HG03060 (cell line): ENCODE measurements at regions not wholly inside any gene's neighbourhood (a gene's known extent, or its start where the extent isn't known, plus 50 kb on each side); places are given as distances from the start of the nearest gene placed in this dataset.
A peak's percentile ranks its signal among the peaks of the same experiment; 100 is the strongest.
"Not testable (repeated sequence)": the region's sequence is repeated elsewhere in the genome, so short reads cannot be mapped to it uniquely, and the experiment has no call there.

Source experiments
- ATAC-seq: cut with Tn5 transposase; IDR thresholded peaks from one replicate; pipeline ENCODE4 v1.9.1; 2021; ENCODE audit warnings: low read depth, moderate number of reproducible peaks; ENCODE audit not compliant: unreplicated experiment

DNA sequence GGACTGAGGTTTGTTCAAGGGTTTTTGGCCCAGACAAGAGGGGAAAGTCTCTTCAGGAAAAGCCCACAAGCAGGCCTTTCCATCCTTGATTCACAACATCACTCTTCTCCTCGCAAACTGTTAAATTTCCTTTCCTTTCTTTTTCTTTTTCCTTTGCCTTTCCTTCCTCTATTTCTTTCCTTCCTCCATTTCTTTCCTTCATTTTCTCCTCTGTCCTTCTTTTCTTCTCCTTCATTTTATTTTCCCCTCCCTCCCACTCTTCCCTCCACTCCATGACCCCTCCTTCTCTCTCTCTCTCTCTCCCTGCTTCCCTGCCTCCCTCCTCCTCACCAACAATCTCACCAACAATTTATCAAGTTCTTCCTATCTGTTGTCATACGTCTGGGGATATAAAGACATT lies 89.1 kb downstream of the FAM72B start:
- ATAC-seq = not testable (repeated sequence)

DNA sequence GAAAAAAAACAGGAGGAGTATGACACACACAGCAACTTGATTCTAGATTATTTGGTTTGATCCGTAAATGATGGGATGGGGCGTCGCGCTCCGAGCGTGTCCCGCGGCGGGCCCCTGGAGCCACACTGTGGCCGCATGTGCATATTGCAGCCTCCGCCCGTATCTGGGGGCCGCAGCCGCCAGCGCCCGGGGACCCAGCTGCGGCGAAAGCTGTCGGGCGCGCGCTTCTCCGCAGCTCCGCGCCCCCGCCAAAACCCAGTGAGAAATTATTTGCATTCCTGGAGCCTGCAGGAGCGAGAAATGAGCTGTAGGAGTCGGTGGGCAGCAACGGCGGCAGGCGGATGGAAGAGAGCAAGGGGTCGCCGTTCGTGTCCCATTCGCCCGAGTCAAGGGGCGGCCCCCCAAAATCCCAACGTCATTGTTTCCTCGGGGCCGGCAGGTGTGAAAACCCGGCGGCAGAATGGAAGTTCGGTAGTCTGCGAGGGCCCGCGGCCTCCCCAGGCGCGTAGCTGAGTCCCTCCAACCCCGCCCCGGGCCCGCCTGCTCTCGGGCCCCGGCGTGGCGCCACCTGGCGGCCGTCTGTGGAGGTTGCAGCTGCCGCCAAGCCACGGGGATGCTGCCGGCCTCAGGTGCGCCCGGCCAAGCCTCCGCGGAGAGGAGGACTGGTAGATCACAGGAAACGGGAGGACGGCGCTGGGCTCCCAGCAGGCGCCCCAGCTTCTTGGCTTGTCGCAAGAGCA lies 86.8 kb downstream of the FAM72B start:
- peak; percentile 72 for ATAC-seq

DNA sequence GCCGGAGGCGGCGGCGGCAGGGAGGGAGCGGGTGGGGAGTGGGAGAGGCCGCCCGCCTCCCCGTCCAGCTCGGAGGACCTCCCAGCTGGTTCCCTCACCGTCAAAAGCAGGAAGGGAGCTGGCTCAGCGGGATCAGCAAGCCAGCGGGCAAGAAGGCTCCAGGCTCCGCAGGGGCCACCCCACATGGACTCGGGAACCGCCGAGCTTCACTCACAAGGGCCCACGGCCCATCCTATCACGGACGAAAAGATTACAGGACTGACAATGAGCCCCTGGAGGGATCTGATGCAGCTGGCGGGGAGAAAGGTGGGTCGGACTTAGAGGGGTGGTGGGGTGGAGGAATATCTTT lies 86.3 kb downstream of the FAM72B start:
- not testable (repeated sequence) for ATAC-seq

DNA sequence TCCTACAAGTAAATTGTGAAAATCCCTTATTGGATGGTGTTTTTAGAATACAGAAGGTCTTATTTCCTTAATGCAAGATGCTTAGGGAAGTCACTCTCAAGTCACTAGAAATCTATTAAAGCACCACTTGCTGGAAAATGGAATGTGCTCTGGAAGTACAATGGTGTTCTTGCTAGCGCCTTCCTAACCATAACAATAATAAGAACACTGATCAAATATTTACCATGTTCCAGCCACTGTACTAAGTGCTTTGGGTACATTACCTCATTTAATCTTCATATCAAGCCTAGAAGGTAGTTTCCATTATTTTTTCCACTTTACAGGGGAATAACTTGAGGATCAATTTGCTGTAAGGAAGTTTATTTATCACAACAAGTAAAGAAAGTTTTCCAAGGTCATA lies 75.1 kb downstream of the FAM72B start:
- not testable (repeated sequence) for ATAC-seq

DNA sequence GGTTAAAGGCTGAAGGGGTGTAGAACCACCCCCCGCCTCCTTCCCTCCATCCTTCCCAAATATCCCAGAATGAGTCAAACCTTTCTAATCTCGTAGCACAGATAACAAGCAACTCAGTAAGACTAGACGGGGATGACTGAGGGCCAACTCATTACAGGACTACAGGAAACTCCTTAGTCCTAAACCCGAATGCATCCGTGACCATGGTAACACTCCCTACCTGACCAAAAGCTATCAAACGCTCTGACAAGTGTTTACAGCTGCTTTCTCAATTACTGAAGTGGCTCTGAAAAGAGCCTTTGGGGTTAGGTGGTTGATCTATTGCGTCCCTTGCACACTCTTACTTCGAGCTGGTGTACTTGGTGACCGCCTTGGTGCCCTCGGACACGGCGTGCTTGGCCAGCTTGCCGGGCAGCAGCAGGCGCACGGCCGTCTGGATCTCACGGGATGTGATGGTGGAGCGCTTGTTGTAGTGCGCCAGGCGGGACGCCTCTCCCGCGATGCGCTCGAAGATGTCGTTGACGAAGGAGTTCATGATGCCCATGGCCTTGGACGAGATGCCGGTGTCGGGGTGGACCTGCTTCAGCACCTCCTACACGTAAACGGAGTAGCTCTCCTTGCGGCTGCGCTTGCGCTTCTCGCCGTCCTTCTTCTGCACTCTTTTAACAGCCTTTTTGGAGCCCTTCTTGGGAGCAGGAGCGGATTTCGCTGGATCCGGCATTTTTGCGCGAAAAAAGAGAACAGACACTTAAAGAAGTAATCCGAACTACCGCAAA lies 67.4 kb downstream of the FAM72B start:
- not testable (repeated sequence) for ATAC-seq

DNA sequence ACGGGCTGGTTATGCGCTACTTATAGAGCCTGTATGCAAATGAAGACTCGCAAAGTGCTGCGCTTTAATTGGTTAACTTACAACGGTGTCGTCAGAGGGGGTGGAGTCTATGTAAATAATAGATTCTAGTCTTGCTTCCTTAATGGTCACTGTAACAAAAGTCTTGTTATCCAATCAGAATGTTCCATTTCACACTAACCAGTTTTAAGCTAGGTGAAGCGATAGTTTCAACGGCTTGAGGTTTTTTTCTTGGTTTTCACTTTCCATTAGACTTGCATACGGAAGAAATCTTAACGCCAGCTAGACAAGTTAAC lies 66.9 kb downstream of the FAM72B start:
- not testable (repeated sequence) for ATAC-seq

DNA sequence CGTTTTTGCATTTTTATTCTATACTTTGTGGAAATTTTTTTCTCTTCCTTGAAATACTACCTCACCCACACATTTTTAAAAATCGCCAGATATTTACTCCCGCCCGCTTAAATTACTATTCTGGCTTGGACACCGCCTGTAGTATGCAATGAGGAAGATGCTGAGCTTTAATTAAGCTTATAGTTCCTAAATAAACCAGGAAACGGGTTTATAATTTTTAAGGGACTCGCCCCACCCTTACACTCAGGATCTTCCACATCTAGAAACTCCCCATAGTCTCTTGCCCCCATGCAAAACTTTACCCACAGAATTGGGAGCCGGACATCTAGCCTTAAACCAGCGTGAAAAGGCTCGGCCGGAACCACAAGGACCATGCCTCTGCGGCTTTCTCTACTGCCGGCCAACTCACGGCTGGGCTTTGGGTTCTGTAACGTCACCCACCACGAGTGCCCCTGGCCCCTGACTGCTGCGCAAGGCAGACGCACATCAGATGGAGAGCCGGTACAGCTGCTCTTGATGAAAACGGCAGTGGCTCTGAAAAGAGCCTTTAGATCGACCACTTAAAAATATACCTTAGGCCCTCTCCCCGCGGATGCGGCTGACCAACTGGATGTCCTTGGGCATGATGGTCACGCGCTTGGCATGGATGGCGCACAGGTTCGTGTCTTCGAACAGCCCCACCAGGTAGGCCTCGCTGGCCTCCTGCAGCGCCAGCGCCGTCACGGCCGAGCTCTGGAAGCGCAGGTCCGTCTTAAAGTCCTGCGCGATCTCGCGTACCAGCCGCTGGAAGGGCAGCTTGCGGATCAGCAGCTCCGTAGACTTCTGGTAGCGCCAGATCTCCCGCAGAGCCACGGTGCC lies 66.3 kb downstream of the FAM72B start:
- ATAC-seq = not testable (repeated sequence)
